ENCODE measurements at regions not wholly inside any gene's neighbourhood (a gene's known extent, or its start where the extent isn't known, plus 50 kb on each side); places are given as distances from the start of the nearest gene placed in this dataset.

- POLR2A ChIA-PET: no interaction called here
These were observed 314.2 kb downstream of the CDK5RAP2 start for GRCh38 chr9:120265791-120266190.

GRCh38 chr9:120264528-120264927, 315.4 kb downstream of the CDK5RAP2 start:
- no peak for DNase-seq (ENCODE audit: low read depth, low spot score)
- no peak for TF ChIP-seq CTCF (IDR thresholded peaks at IDR 0.05; ENCODE audit: insufficient read depth, low read length, missing control alignments)
- no peak overlapping the region for H3K4me3 ChIP-seq (ENCODE audit: low read depth, low read length)
- POLR2A ChIA-PET: no interaction called here
- CTCF ChIA-PET: interaction anchor here (1.0 kb wide), 1 partner anchor 213 kb away, joined by 3 read pairs; no protein-coding TSS in a partner anchor

More at GRCh38 chr9:120265791-120266190, 314.2 kb downstream of the CDK5RAP2 start:
- no peak for TF ChIP-seq CTCF (IDR thresholded peaks at IDR 0.05; ENCODE audit: insufficient read depth, low read length, missing control alignments)
- CTCF ChIA-PET: no interaction called here
- no peak for DNase-seq (ENCODE audit: low read depth, low spot score)
- H3K4me3 ChIP-seq (ENCODE audit: low read depth, low read length): no peak overlapping the region

DNA sequence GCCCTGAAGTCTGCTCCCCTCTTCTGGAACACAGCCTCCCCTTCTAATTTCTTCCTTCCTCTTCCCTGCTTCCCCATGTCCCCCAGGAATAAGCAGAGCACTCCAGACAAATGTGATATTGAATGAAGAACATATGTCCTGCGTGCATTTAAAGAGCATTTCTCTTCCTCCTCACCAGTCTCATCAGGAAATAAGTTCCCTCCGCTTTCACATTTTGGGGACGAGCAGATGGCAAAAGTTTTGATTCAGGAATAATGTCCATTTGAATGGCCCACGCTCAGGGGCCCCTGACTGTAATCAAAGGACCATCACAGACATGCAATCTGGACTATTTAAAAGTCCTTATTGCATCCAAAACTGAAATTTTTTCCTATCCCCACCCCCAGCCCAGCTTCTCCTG, 316.1 kb downstream of the CDK5RAP2 start:
- no peak overlapping the region for H3K4me3 ChIP-seq (ENCODE audit: low read depth, low read length)
- TF ChIP-seq CTCF (IDR thresholded peaks at IDR 0.05; ENCODE audit: insufficient read depth, low read length, missing control alignments): no peak
- POLR2A ChIA-PET: no interaction called here
- CTCF ChIA-PET: interaction anchor here (1.0 kb wide), 1 partner anchor 213 kb away, joined by 3 read pairs; no protein-coding TSS in a partner anchor
- DNase-seq (ENCODE audit: low read depth, low spot score): no peak

DNA sequence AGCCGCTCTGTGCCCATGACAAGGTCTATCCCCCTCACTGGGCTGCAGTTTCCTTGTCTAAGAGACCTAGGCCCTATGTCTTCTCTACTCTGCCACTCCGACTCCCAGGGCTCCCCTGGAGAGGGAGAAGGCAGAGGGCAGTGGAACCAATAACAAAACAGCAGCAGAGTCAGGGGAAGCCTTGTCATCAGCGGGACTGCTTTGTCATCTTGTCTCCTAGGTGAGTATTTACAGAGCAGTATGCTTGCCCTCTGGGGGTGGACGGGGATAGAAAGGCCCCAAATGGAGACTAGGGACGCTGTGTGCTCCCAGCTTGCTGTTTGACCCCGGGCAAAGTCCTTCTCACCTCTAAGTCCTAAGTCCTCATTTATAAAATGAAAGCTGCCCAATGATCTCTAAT, 318.5 kb downstream of the CDK5RAP2 start:
- no peak for TF ChIP-seq CTCF (IDR thresholded peaks at IDR 0.05; ENCODE audit: insufficient read depth, low read length, missing control alignments)
- H3K4me3 ChIP-seq (ENCODE audit: low read depth, low read length): no peak overlapping the region
- POLR2A ChIA-PET: no interaction called here
- CTCF ChIA-PET: no interaction called here
- DNase-seq (ENCODE audit: low read depth, low spot score): no peak

DNA sequence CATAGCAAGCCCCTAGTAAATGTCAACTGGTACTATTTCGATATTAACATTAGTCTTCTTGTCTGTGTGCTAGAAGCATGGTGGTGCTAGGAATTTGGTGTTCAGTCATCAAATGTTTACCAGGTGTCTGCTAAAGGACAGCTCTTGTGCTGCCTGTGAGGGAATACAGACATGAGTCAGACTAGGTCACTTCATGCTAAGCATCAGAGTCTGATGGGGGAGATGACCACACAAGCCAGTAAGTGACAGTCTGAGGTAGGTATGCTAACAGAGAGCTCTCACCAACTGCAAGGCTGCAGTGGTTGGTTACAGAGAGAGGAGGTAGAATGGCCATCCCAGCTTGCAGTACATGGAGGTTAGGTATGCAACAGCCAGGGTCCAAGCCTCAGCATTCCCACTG, 320.9 kb downstream of the CDK5RAP2 start:
- CTCF ChIA-PET: no interaction called here
- POLR2A ChIA-PET: no interaction called here
- no peak overlapping the region for H3K4me3 ChIP-seq (ENCODE audit: low read depth, low read length)
- no peak for DNase-seq (ENCODE audit: low read depth, low spot score)
- no peak for TF ChIP-seq CTCF (IDR thresholded peaks at IDR 0.05; ENCODE audit: insufficient read depth, low read length, missing control alignments)

DNA sequence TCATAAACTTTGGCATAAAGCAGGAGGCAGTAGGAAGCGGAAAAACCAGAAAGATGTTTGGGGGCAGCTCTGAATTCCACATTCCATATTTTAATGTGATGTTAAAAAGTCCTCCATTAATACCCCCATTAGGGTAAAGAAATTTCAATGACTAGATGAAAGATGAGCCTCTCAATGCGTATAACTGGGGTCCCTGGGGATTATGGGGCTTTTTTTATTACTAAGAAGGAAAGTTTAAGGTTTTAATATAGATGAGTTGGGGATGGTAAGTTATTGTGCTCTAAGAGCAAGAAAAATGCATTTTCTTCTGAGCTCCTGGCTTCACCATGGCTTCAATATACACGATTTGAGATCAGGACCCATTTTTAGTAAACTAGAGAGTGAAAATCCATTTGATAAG, 321.9 kb downstream of the CDK5RAP2 start:
- H3K4me3 ChIP-seq (ENCODE audit: low read depth, low read length): no peak overlapping the region
- no peak for TF ChIP-seq CTCF (IDR thresholded peaks at IDR 0.05; ENCODE audit: insufficient read depth, low read length, missing control alignments)
- DNase-seq (ENCODE audit: low read depth, low spot score): no peak
- ChIA-PET POLR2A (no interaction called here), CTCF (interaction anchor here (2.2 kb wide), 1 partner anchor 219 kb away, joined by 5 read pairs; no protein-coding TSS in a partner anchor)
